NCI-H146 (cell line): ENCODE measurements at regions not wholly inside any gene's neighbourhood (a gene's known extent, or its start where the extent isn't known, plus 50 kb on each side); places are given as distances from the start of the nearest gene placed in this dataset.
"Not testable (repeated sequence)": the region's sequence is repeated elsewhere in the genome, so short reads cannot be mapped to it uniquely, and the experiment has no call there.

Source experiments
- DNase-seq: peaks from one replicate; lab custom pipeline; 2025; lab: John Stamatoyannopoulos, UW

DNA sequence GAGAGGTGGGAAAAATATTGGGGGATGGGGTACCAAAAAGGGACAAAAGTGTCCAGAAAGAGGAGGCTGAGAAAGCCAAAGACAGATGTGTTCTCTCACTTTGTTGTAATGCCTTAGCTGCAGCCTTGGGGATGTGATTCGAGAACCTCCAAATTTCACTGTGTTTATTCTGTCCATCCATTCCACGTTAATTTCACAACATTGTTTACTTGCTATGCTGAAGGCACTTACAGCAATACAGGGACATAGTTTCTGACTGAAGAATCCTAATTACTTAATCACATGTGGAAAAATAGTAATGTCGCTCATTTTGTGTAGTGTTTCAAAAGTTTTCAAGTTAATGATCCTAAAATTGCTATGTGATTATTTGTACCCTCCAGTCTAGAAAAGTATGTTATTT, 146.2 kb upstream of the SLC38A2 start:
- DNase-seq = no peak

DNA sequence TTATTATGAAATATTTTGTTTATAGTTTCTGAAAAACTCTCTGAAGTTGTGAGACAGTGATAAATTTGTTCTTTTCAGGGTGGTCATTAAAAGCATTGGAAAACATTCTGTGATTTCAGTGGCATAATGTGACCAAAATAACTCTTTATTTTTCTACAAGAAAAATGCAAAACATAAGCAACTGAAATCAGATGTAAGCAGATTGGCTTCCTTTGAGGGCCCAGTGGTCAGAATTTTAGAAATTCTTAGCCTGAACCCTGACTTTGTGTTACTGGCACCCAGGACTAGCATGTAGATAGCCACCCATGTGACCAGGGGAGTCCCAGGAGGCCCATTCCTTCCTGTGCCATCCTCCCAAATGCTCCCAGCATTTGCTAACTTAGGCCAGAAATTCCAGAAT, 145.6 kb upstream of the SLC38A2 start:
- DNase-seq = no peak

DNA sequence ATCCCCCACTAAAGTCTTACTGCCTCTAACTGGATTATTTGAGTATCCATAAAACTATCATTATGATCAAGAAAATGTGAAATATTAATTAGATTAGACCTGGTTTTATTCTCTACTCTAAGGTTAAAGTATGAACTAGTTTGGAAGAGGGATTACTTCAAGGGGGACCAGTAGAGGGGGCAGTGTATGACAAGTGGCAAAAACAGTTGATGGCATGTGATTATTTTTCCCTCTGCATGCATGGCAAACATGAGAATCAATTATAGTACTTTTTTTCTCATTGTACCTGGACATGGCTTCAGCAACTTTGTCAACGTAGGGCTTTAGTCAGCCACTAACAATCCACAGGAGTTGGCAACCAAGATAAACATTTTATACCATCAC, 145.0 kb upstream of the SLC38A2 start:
- DNase-seq = no peak

DNA sequence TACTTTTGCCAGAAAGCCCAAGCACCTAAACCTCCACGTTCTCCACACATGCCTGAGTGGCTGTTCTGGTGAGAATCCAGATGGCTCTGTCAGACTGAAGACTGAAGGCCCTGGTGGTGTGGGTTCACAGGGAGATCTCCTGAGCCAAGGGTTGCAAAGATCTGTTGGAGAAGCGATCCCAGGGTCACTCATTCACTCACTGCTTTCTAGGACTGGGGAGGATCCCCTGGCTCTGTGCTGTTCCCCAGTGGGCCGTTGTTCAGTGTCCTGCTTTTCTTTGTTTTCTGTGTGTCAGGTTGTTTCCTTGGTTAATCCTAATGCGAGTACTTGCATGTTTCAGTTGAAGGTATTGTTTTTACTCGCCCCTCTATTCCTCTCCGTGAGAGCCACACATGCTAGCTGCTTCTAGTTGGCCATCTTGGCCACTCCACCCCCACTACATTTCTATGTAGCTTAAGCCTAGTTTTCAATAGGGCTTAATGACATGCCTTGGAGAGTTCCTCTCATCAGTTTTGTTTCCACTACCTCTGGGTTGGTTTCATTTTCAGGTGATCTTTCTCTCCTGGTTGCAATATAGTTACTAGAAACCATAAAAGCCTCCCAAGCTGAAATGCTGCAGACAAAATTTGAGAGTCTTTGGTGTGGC, 144.5 kb upstream of the SLC38A2 start:
- no peak for DNase-seq

DNA sequence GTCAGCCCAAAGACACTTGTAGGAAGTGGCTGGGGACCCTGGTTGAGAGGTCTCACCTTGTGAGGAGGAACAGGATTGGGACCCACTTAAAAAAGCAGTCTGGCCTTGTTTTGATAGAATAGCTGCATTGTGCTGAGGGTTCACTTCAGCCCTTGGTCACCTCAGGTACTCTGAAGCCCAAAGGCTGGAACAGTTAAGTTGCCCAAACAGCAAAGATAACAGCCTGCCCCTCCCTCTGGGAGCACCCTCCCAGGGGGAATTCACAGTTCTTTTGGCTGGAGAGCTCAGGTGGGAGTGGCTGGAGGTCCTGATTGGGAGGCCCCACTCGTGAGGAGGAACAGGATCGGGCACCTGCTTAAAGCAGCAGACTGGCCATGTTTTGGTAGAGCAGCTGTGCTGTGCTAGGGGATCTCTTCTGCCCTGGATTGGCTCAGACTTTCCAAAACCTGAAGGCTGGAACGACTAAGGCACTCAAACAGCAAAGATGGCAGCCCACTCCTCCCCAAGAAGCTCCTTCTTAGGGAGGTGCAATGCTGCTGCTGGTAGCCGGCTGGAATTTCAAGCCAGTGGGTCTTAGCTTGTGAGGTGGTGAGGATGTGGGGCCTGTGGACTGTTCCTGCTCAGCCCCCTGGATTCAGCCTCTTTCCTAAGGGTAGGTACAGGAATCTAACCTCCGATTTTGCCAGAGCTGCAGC, 143.8 kb upstream of the SLC38A2 start:
- no peak for DNase-seq

DNA sequence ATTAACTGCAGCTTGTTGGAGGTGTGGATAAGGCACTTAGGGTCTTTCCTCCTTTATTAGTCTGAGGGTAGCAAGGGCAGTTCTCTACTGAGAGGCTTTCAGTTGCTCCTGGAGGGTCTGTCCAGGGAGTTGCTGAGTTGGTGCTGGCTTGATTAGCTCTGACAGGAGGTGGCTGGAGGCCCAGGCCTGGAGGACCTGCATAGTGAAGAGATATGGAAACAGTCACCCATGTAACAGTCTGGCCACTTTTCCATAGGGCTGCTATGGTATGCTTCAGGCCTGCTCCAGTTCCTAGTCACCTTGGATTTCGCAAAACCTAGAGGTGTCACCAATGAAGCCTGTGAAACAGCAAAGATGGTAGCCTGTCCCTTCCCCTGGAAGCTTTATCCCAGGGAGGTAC, 143.3 kb upstream of the SLC38A2 start:
- DNase-seq = no peak

DNA sequence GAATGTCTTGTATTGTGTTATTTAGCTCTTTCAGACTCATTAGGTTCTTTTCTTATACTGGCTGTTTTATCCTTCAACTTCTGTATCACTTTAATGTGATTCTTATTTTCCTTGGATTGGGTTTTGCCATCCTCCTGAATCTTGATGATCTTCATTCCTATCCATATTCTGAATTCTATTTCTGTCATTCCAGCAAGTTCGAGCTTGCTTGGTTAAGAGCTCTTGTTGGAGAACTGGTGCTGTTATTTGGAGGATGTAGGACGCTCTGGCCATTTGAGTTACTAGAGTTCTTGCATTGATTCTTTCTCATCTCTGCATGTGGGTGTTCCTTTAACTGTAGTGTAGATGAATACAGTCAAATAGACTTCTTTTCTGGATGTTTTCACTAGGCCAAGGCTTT, 142.3 kb upstream of the SLC38A2 start:
- no peak for DNase-seq

DNA sequence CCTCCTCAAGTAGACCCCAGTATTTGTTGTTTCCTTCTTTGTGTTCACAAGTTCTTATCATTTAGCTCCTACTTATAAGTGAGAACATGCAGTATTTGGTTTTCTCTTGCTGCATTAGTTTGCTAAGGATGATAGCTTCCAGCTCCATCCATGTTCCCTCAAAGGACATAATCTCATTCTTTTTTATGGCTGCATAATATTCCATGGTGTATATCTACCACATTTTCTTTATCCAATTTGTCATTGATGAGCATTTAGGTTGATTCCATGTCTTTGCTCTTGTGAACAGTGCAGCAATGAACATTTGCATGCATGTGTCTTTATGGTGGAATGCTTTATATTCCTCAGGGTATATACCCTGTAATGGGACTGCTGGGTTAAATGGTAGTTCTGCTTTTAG, 137.7 kb upstream of the SLC38A2 start:
- DNase-seq = not testable (repeated sequence)

DNA sequence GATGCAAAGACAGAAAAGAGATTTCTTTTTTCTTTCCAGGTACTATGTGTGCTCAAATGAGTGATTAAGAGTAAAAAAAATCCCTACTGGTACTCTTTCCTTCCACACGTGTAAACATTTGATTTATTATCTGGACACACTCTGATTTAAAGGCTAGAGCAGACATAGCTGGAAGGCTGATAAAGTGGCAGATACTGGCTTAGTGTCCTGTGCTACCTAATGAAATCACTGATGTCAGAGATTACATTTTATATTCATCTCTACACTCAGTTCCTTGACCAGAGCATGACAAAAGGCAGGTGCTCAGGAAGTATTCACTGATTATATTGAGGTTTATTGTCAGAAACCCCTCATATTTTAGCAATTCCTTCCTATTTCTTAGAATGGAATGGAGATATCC, 136.6 kb upstream of the SLC38A2 start:
- DNase-seq = no peak

DNA sequence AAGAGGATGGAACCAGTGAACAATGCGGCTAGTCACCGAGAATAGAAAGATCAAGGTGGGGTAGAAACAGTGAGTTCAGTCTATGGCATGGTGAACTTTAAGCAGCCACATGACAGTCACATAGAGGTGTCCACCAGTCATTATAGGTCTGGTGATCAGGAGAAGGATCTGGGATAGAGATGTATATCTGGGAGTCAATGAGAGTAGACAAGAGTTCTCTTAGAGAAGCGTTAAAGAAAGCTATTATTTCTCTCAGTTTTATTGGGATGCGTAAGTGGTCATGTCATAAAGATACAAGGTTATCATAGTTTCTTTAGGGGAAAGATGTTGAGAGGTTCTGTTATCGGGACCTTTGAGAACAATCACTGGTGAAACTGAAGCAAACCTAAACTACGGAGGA, 136.1 kb upstream of the SLC38A2 start:
- no peak for DNase-seq

DNA sequence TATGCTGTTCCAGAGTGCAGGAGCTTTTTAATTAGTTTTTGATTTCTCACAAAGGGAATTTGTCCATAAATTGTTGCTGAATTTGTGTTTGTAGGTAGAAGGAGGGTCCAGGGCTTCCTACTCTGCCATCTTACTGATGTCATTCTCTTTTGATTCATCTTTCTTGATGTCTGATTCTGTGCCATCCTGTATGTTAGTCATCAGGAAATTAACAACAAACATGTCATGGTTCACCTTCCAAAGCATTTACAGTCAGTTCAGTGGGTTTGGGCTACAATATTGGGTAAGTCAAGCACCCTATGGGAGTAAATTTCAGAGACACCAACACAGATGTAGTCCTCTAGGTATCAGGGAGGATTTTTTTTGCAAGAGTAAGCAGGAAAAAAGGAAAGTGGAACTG, 135.2 kb upstream of the SLC38A2 start:
- no peak for DNase-seq

DNA sequence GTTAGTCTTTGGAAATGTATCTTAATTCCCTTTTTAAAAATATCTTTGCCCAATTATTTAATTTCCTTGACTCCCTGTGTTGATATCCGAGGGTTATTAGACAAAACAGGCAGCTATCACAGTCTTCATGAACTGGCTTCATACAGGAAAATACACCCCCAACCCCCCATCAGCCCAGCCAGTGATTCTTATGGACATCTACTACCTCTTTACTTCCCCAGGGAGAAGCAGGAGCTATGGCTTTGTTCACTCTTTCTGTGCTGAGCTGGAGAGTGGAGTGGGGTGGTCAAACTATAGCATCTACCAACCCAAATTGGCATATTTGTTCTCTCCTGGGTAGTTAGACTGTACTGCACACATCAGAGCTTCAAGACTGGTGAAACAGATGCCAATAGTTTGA, 134.4 kb upstream of the SLC38A2 start:
- no peak for DNase-seq

DNA sequence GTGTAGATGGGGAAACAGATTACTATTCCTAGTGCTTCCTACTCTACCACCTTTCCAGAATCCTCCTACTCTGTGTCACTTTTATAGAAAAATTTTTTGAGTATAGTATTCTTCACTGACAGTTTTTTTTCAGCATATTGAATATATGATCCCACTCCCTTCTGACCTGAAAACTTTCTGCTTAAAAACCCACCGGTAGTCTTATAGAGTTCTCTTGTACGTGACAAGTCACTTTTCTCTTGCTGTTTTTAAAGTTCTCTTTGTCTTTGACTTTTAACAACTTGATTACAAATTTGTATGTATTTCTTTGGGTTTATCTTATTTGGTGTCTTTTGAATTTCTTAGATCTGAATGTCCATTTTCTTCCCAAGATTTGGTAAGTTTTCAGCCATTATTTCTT, 133.6 kb upstream of the SLC38A2 start:
- DNase-seq = no peak

DNA sequence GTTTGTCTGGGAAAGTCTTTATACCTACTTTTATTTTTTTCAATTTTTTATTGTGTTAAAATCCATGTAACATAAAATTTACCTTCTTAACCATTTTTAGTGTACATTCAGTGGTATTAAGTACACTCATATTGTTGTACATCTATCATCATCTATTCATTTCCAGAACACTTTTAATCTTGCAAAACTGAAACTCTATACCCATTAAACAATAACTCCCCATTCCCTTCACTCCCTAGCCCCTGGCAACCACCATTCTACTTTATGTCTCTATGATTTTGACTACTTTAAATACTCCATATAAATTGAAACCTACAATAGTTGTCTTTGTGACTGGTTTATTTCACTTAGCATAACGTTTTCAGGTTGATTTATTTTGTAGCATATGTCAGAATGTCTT, 131.9 kb upstream of the SLC38A2 start:
- DNase-seq = no peak

DNA sequence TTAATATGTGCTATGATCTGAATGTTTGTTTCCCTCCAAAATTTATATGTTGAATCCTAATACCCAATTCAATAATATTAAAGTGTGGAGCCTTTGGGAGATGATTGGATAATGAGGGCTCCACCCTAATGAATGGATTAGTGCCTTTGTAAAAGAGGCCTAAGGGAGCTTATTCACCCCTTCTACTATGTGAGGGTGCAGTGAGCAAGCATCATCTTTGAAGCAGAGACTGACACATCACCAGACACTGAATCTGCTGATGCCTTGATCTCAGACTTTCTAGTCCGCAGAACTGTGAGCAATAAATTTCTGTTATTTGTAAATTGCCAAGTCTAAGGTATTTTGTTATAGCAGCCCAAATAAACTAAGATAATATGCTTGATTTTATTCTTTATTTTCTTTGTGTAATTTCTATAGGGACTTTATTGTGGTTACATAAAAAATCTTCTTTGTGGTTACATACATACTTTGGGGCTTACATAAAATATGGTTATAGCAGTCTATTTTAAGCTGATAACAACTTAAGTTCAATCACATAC, 131.1 kb upstream of the SLC38A2 start:
- DNase-seq = no peak

DNA sequence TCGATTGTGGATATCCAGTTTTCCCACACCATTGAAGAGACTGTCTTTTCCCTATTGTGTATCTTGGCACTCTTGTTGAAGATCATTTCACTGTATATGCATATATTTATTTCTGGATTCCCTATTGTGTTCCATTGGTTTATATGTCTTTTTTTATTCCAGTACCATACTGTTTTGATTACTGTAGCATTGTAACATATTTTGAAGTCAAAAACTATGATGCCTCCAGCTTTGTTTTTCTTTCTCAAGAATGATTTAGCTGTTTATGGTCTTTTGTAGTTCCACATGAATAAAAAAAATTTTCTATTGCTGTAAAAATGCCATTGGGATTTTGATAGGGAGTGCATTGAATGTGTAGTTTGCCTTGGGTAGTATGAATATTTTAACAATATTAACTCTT, 128.1 kb upstream of the SLC38A2 start:
- DNase-seq = no peak

DNA sequence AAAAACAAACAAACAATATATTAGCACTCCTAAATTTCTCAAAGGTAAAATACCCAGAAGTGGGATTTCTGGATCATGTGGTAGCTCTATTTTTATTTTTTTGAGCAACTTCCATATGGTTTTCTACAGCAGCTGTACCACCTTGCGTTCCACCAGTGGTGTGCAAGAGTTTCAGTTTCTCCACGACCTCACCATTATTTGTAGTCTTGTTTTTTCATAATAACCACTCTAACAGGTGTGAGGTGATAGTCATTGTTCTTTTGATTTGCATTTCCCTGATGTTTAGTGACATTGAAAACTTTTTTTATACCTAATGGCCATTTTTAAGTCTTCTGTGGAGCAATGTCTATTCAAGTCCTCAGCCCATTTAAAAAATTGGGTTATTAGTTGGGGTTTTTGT, 127.3 kb upstream of the SLC38A2 start:
- DNase-seq = no peak

DNA sequence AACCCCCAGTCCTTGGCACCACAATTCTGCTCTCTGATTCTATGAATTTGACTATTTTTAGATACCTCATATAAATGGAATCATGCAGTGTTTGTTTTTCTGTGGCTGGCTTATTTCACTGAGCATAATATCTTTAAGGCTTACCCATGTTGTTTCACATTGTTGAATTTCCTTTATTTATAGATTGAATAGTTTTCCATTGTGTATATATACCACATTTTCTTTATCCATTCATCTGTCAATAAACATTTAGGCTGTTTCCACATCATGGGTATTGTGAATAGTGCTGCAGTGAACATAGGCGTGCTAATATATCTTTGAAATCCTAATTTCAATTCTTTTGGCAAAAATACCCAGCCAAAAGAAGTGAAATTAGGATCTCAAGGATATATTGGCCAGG, 126.7 kb upstream of the SLC38A2 start:
- DNase-seq = no peak

DNA sequence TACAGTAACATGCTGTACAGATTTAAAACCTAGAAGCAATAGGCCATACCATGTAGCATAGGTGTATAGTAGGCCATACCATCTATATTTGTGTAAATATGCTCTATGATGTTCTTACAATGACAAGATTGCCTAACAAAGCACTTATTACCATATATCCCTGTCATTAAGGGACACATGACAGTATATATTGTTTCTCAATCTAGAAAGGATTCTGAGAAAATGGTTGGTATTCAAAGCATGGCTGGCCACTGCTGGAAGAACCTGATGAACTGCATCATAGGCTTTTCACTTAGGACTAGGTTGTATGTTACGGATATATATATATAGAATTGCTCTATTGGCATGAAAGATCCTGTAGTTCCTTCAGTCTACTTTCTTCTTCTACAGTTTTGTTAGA, 125.2 kb upstream of the SLC38A2 start:
- no peak for DNase-seq

DNA sequence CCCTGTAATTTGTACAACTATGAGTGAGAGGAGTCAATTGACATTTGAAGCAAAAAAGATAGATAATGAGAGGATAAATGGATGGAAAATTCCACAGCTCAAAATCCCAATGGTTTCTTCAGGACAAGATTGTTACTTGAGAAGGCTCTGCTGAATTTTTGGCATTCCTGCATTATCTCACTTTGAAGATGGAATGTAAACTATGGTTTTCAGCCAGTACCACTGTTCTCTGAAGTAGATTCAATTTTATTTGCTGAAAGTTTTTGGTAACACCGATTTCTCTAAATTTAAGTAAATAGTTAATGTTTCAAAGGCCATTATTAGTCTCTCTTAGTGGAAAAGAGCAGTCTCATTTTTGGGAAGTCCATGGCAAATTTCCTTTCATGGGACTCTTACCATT, 121.9 kb upstream of the SLC38A2 start:
- DNase-seq = no peak

DNA sequence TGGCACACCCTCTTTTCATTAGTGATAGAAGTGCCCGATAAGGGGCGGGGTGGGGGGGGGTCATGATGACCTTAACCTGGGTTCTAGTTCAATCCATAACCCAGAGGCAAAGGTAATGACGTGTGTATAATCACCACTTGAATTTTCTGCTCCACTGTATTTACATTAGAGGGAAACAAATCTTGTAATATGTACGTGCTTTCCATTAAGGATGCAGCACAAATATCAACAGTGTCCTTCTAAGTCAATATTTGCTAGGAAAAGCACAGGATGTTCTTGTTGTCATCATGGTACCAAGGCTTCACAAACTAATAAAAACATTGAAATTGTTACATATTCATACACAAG, 121.2 kb upstream of the SLC38A2 start:
- DNase-seq = no peak

DNA sequence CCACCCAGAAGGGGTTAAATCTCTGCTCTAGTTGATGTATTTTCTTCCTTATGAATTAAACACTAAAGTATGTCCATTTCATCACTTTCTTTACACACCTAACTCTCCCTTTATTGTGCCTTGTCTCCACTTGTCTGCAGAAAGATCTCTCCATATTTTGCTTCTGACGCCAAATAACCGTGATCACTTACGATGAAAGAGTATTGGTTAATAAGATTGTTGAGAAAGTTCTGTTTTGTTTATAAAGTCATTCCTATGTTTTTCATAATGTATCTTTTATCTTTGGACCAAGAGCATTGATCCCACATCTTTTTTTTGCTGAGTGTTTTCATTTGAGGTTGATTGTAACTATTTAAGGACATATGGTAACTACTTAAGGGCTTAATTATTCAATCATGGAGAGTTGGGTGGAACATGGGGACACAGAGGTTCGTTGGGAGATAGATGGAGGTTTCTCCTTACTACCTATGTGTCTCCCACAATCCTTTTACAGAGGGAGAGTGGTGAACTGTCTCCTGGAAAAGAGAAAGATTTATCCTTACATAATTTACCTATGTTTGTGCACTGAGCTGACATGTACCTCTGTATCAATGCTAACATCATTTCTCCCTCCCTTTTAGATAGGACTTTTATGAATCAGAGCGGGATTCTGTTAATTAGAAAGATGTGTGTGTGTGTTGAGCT, 120.7 kb upstream of the SLC38A2 start:
- no peak for DNase-seq

DNA sequence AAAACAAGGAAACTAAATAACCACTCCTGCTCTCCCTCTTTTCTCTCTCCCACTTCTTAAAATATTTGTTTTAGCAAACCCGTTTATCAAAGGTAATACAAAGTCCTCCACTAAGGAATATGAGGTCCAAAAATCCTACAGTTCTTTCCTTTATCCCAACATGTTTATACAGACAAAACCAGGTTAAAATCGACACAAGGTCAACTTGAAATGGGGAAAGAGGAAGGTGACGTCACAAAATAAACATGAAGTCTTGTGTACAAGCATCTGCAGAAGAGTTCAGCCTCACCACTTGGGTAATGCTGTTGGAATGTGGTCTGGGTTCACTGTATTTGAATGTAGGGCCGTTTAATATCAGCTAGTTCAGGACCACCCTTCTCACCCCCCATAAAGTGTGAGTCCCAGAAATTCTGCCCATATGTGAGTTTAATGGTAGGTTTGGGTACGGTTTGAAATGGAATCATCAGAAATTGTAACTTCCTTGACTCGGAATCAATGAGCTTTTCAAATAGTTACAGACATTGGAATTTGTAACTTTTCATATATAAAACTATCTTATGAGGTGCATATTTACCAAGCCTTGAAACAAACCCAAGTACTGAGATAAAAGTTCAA, 120.0 kb upstream of the SLC38A2 start:
- no peak for DNase-seq
